RWPE1 (cell line): ENCODE measurements at regions not wholly inside any gene's neighbourhood (a gene's known extent, or its start where the extent isn't known, plus 50 kb on each side); places are given as distances from the start of the nearest gene placed in this dataset.

Experiments used
- CTCF ChIA-PET: fragments of 350-600 bp; sonication (Branson Sonifier 250); formaldehyde crosslinking; extraction: SDS; loops from one replicate; lab custom pipeline; 2021; lab: Yijun Ruan, JAX
- POLR2A ChIA-PET: fragments of 400-600 bp; formaldehyde crosslinking; extraction: SDS; loops from one replicate; lab custom pipeline; 2020; ENCODE audit warnings: antibody characterized with exemption; ENCODE audit not compliant: low non-redundant PET; lab: Yijun Ruan, JAX
- DNase-seq: peaks from one replicate; pipeline ENCODE4 v3.0.0; 2012; ENCODE audit warnings: low spot score
- H3K27ac ChIP-seq: fragments of 450-650 bp; 2 replicates; pipeline ENCODE4 v1.5.1; 2017
- CTCF ChIP-seq: fragments of 450-650 bp; conservative IDR thresholded peaks from 2 replicates; pipeline ENCODE4 v1.5.1; 2017; ENCODE audit warnings: low read depth, mild to moderate bottlenecking

DNA sequence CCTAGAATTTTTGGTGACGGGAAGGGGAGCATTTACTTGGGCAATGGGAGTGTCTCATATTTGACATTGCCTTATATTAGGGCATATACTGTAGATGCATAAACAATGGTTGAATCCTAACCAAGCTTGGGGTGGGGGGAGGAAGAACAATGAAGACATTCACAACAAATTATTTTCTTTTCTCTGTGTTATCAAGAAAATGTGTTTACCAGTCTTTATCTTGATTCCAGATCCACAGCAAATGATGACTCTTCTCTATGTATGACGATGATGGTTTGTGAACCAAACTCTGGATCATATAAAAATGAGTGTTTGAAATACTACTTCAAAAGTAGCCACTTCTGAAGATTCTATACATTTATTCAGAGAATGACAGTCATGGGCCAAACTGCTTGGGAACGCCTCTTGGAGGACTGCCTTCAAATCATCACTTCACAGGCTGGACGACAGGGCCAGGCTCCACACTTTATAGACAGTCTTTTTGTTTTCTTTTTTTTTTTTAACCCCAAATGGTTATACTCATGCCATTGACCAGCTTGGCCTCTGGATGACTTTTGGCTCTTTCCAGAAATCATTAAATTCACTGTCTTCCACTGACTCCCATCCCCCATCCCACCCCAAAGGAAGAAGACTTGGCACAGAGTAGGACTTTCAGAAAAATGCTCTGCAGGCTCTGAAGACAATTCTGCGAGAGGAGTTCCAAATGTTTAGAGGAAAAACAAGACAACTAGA is 123.8 kb upstream of the LIFR start:
- no peak for DNase-seq
- H3K27ac ChIP-seq = no peak overlapping the region
- ChIA-PET CTCF (no interaction called here), POLR2A (no interaction called here)
- TF ChIP-seq CTCF = no peak

GRCh38 chr5:38681029-38681706 is 124.7 kb upstream of the LIFR start:
- ChIA-PET CTCF (no interaction called here), POLR2A (no interaction called here)
- no peak for TF ChIP-seq CTCF
- H3K27ac ChIP-seq = no peak overlapping the region
- no peak for DNase-seq

DNA sequence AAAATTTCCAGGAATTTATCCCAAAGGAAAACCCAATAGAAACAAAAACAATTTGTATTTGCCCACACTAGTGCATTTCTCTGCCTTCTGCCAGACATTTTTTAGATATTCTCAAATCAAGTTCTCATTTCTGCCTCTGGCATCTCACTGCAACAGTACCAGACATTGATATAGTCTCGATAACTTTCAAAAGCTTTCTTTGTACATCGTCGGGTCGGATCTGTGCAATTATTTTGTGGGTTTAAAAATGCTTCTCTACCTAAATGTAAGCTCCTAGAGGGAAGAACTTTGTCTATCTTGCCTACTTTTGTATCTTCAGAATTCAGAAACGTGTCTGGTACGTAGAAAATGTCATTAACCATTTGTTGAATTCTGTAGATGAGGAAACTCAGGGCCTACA is 125.5 kb upstream of the LIFR start:
- no peak overlapping the region for H3K27ac ChIP-seq
- POLR2A ChIA-PET = no interaction called here
- CTCF ChIA-PET = no interaction called here
- TF ChIP-seq CTCF = no peak
- no peak for DNase-seq

GRCh38 chr5:38686658-38687057 is 130.2 kb upstream of the LIFR start:
- no peak overlapping the region for H3K27ac ChIP-seq
- TF ChIP-seq CTCF = no peak
- ChIA-PET CTCF (no interaction called here), POLR2A (no interaction called here)
- no peak for DNase-seq

DNA sequence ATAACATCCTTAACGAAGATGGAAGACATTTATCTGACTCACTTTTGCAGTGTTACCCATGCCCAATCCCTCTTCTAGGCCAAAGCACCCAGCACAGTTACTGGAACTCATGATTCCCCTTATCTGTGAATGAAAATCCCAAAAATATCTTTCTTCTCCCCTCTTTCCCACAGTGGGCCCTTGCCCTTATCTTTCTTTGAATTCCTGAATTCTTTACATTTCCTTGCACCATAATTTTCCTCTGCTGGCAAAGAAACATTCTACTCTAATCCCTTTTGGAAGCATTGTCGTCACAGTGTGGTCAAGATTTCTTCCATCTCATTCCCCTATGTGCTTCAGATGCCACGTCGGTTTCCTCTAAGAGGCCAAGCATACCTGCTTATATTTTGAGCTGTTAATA is 135.9 kb upstream of the LIFR start:
- DNase-seq = no peak
- ChIA-PET POLR2A (no interaction called here), CTCF (no interaction called here)
- no peak overlapping the region for H3K27ac ChIP-seq
- TF ChIP-seq CTCF = no peak

GRCh38 chr5:38692781-38693527 is 136.5 kb upstream of the LIFR start:
- no peak for DNase-seq
- H3K27ac ChIP-seq = no peak overlapping the region
- ChIA-PET POLR2A (no interaction called here), CTCF (no interaction called here)
- no peak for TF ChIP-seq CTCF
